PC-3 (cell line): ENCODE measurements at regions not wholly inside any gene's neighbourhood (a gene's known extent, or its start where the extent isn't known, plus 50 kb on each side); places are given as distances from the start of the nearest gene placed in this dataset.

ENCODE experiments used
- CTCF ChIP-seq: fragments of 300-600 bp; sonication (generic); conservative IDR thresholded peaks from 2 replicates; pipeline ENCODE4 v1.5.1; 2017; ENCODE audit warnings: antibody characterized with exemption, low read depth, mild to moderate bottlenecking, low read length
- EZH2 ChIP-seq: fragments of 300-600 bp; sonication (generic); IDR thresholded peaks from one replicate; pipeline ENCODE4 v1.6.1; 2017; ENCODE audit warnings: antibody characterized with exemption, mild to moderate bottlenecking, low read length; ENCODE audit not compliant: unreplicated experiment
- EZH2phosphoT487 ChIP-seq: fragments of 300-600 bp; sonication (generic); IDR thresholded peaks from 2 replicates; pipeline ENCODE4 v1.6.1; 2018; ENCODE audit warnings: mild to moderate bottlenecking, antibody characterized with exemption, low read length, borderline replicate concordance

- TF ChIP-seq CTCF (no peak), EZH2phosphoT487 (no peak), EZH2 (no peak)
Measured at GRCh38 chr14:82796086-82796485, 1262.4 kb upstream of the SEL1L start.
